ENCODE measurements at regions not wholly inside any gene's neighbourhood (a gene's known extent, or its start where the extent isn't known, plus 50 kb on each side); places are given as distances from the start of the nearest gene placed in this dataset.

- TF ChIP-seq CTCF (IDR thresholded peaks at IDR 0.05) (no peak), POLR2AphosphoS5 (IDR thresholded peaks at IDR 0.05; ENCODE audit: low read depth, low read length) (no peak), SIN3A (IDR thresholded peaks at IDR 0.05; ENCODE audit: borderline replicate concordance, insufficient read depth, low read depth, low read length) (no peak), TCF7L2 (IDR thresholded peaks at IDR 0.05; ENCODE audit: low read depth, low read length) (no peak), REST (IDR thresholded peaks at IDR 0.05; ENCODE audit: insufficient read depth in 1 of 2, low read depth in 2 of 2, low read length in 1 of 2) (no peak)
Observed at GRCh38 chr12:124666722-124667259, 99.4 kb upstream of the NCOR2 start.

Data from Panc1 (cell line).